IMR-90 (cell line): ENCODE measurements at regions not wholly inside any gene's neighbourhood (a gene's known extent, or its start where the extent isn't known, plus 50 kb on each side); places are given as distances from the start of the nearest gene placed in this dataset.

ENCODE experiments used
- ATAC-seq: fragments of 200-7000 bp; cut with Tn5 transposase; 2 replicates; pipeline ENCODE4 v1.9.1; 2020; ENCODE audit warnings: low read depth, mild to moderate bottlenecking, moderate library complexity
- BruUV-seq: library from RNA; stranded (reverse); fragments of 400-500 nt; replicated peaks from 2 replicates; lab custom pipeline; 2021; lab: Mats Ljungman, UMichigan
- CTCF ChIA-PET: fragments of 300-600 bp; formaldehyde crosslinking; extraction: SDS; loops from one replicate; lab custom pipeline; 2021; ENCODE audit warnings: antibody characterized with exemption; lab: Yijun Ruan, JAX
- POLR2A ChIA-PET: fragments of 300-600 bp; sonication (Branson Sonifier 250); formaldehyde crosslinking; loops from one replicate; lab custom pipeline; 2022; ENCODE audit warnings: antibody characterized with exemption; ENCODE audit not compliant: unreplicated experiment; lab: Charles Lee
- DNase-seq: peaks from one replicate; pipeline ENCODE4 v3.0.0; 2013
- H2AFZ ChIP-seq: replicated peaks from 2 replicates; pipeline ENCODE3; 2013; ENCODE audit warnings: low read length, mild to moderate bottlenecking; ENCODE audit not compliant: poor library complexity
- H2AK5ac ChIP-seq: 2 replicates; pipeline ENCODE4 v1.6.1; 2013; ENCODE audit warnings: low read depth, low read length, inconsistent platforms
- H2AK9ac ChIP-seq: replicated peaks from 2 replicates; pipeline ENCODE3; 2013; ENCODE audit warnings: mild to moderate bottlenecking, low read depth, low read length, moderate library complexity; ENCODE audit not compliant: poor library complexity
- H2BK120ac ChIP-seq: 2 replicates; pipeline ENCODE4 v1.6.1; 2013; ENCODE audit warnings: low read depth, low read length, inconsistent platforms
- H2BK15ac ChIP-seq: 3 replicates; pipeline ENCODE4 v1.6.1; 2013; ENCODE audit warnings: low read depth, low read length, inconsistent platforms
- H2BK20ac ChIP-seq: 2 replicates; pipeline ENCODE4 v1.6.1; 2013; ENCODE audit warnings: low read depth, mild to moderate bottlenecking, inconsistent platforms, low read length, moderate library complexity
- H2BK5ac ChIP-seq: 2 replicates; pipeline ENCODE4 v1.6.1; 2013; ENCODE audit warnings: mild to moderate bottlenecking, low read depth, low read length, inconsistent platforms; ENCODE audit not compliant: poor library complexity, severe bottlenecking
- H3K14ac ChIP-seq: replicated peaks from 2 replicates; pipeline ENCODE4 v1.6.1; 2013; ENCODE audit warnings: low read depth, low read length, inconsistent platforms
- H3K18ac ChIP-seq: 2 replicates; pipeline ENCODE4 v1.6.1; 2013; ENCODE audit warnings: low read depth, low read length, control low read depth
- H3K23ac ChIP-seq: 2 replicates; pipeline ENCODE4 v1.6.1; 2013; ENCODE audit warnings: low read depth, low read length, inconsistent platforms
- H3K27ac ChIP-seq: 2 replicates; pipeline ENCODE4 v1.5.1; 2013; ENCODE audit warnings: mild to moderate bottlenecking, control low read depth, low read length; ENCODE audit not compliant: insufficient read depth
- H3K27me3 ChIP-seq: 2 replicates; pipeline ENCODE4 v1.6.1; 2013; ENCODE audit warnings: low read length; ENCODE audit not compliant: control insufficient read depth, insufficient read depth
- H3K36me3 ChIP-seq: 2 replicates; pipeline ENCODE4 v1.6.1; 2013; ENCODE audit warnings: low read length, mixed read lengths; ENCODE audit not compliant: control insufficient read depth, insufficient read depth
- H3K4ac ChIP-seq: 2 replicates; pipeline ENCODE4 v1.6.1; 2013; ENCODE audit warnings: low read depth, low read length, inconsistent platforms
- H3K4me1 ChIP-seq: 2 replicates; pipeline ENCODE4 v1.6.1; 2013; ENCODE audit warnings: low read length, mixed read lengths; ENCODE audit not compliant: control insufficient read depth, insufficient read depth
- H3K4me2 ChIP-seq: 2 replicates; pipeline ENCODE4 v1.6.1; 2013; ENCODE audit warnings: low read depth, mild to moderate bottlenecking, control low read depth, low read length, moderate library complexity
- H3K4me3 ChIP-seq: 2 replicates; pipeline ENCODE4 v1.5.1; 2013; ENCODE audit warnings: low read depth, mild to moderate bottlenecking, control low read depth, low read length, moderate library complexity; ENCODE audit not compliant: insufficient read depth
- H3K56ac ChIP-seq: 2 replicates; pipeline ENCODE4 v1.6.1; 2013; ENCODE audit warnings: low read length, inconsistent platforms; ENCODE audit not compliant: insufficient read depth; ENCODE audit errors: extremely low read depth
- H3K79me1 ChIP-seq, 2 experiments: 2 replicates each; pipeline ENCODE4 v1.6.1; 2013; ENCODE audit warnings: low read length in 2 of 2, inconsistent platforms in 1 of 2, low read depth in 1 of 2
- H3K9ac ChIP-seq: 2 replicates; pipeline ENCODE4 v1.6.1; 2013; ENCODE audit warnings: low read depth, low read length, control low read depth
- H3K9me1 ChIP-seq: 2 replicates; pipeline ENCODE4 v1.6.1; 2013; ENCODE audit warnings: low read length, inconsistent platforms; ENCODE audit not compliant: insufficient read depth
- H3K9me3 ChIP-seq: 2 replicates; pipeline ENCODE4 v1.6.1; 2013; ENCODE audit warnings: low read length; ENCODE audit not compliant: control insufficient read depth, insufficient read depth
- H4K20me1 ChIP-seq: 2 replicates; pipeline ENCODE4 v1.6.1; 2013; ENCODE audit warnings: low read length, inconsistent platforms; ENCODE audit not compliant: insufficient read depth
- H4K5ac ChIP-seq: 2 replicates; pipeline ENCODE4 v1.6.1; 2013; ENCODE audit warnings: mild to moderate bottlenecking, low read depth, low read length, control low read depth
- H4K8ac ChIP-seq, 2 experiments: 2 replicates each; pipeline ENCODE4 v1.6.1; 2013; ENCODE audit warnings: low read depth in 2 of 2, low read length in 2 of 2, control low read depth in 1 of 2, inconsistent platforms in 1 of 2
- H4K91ac ChIP-seq: 2 replicates; pipeline ENCODE4 v1.6.1; 2013; ENCODE audit warnings: low read depth, low read length, inconsistent platforms; ENCODE audit not compliant: insufficient read depth
- BHLHE40 ChIP-seq: fragments of 150-350 bp; IDR thresholded peaks from 2 replicates; pipeline ENCODE4 v1.6.1; 2016; ENCODE audit warnings: mild to moderate bottlenecking, low read depth, low read length
- CHD1 ChIP-seq: IDR thresholded peaks from 2 replicates; pipeline ENCODE4 v1.6.1; 2012; ENCODE audit warnings: low read depth, low read length, improper control_type of control experiment
- ELK1 ChIP-seq: fragments of 150-350 bp; IDR thresholded peaks from 2 replicates; pipeline ENCODE4 v1.6.1; 2016; ENCODE audit warnings: low read depth, mild to moderate bottlenecking, low read length, moderate library complexity, borderline replicate concordance
- FOS ChIP-seq: fragments of 150-350 bp; IDR thresholded peaks from 2 replicates; pipeline ENCODE4 v1.6.1; 2016; ENCODE audit warnings: low read depth, low read length
- MAFK ChIP-seq: IDR thresholded peaks from 2 replicates; pipeline ENCODE4 v1.6.1; 2012; ENCODE audit warnings: low read depth, low read length, improper control_type of control experiment
- MXI1 ChIP-seq: IDR thresholded peaks from 2 replicates; pipeline ENCODE4 v1.6.1; 2012; ENCODE audit warnings: low read depth, mild to moderate bottlenecking, low read length, moderate library complexity, borderline replicate concordance
- NFE2L2 ChIP-seq: fragments of 150-350 bp; IDR thresholded peaks from 2 replicates; pipeline ENCODE4 v1.6.1; 2016; ENCODE audit warnings: low read depth, mild to moderate bottlenecking, low read length
- RFX5 ChIP-seq: IDR thresholded peaks from 2 replicates; pipeline ENCODE4 v1.8.0; 2012; ENCODE audit warnings: low read depth, mild to moderate bottlenecking, low read length, moderate library complexity
- WGBS, 2 experiments: methylation state at CpG; one replicate each; pipeline versions ENCODE4 v1.1.5 to v1.1.7; 2013; ENCODE audit warnings: missing lambda C conversion rate in 2 of 2; ENCODE audit not compliant: insufficient read length in 1 of 2; ENCODE audit errors: extremely low coverage in 2 of 2; 5-methylcytosine and 5-hydroxymethylcytosine counted together
- dilution Hi-C: fragments of 300-500 bp; cut with HindIII; formaldehyde crosslinking; loops from one replicate; pipeline ENCODE4 v1.14.3; 2018; ENCODE audit warnings: low sequenced_read_pairs; ENCODE audit not compliant: unreplicated experiment
- in situ Hi-C: fragments of 300-500 bp; cut with MboI; formaldehyde crosslinking; loops from 3 replicates; pipeline ENCODE4 v1.14.3; 2019; ENCODE audit warnings: low sequenced_read_pairs, inconsistent platforms, mixed read lengths
- intact Hi-C: fragments of 100-400 bp; cut with micrococcal nuclease; formaldehyde crosslinking; loops from 2 replicates; pipeline ENCODE4 v1.10.0; 2022

- intact Hi-C loops, result no loop called here
- no CpG with 5 or more reads among the region's 3 CpGs for WGBS, 2 experiments
These were observed 964.3 kb upstream of the GRIA3 start for GRCh38 chrX:122219735-122220134.

More at GRCh38 chrX:122219735-122220134, 964.3 kb upstream of the GRIA3 start:
- Histone ChIP-seq H3K36me3 (no peaks in the 10 kb centered on the region), H3K4me1 (no peaks in the 10 kb centered on the region), H2AFZ (no peak overlapping the region), H3K27ac (no peak overlapping the region), H2BK5ac (no peak overlapping the region), H4K8ac (no peak overlapping the region), H3K18ac (no peak overlapping the region), H3K56ac (no peak overlapping the region), H3K4ac (no peak overlapping the region), H3K9me3 (peaks cover 2% of the 10 kb centered on the region; the same call in 1 of the 2 replicates), H4K5ac (no peak overlapping the region), H2BK20ac (no peak overlapping the region), H4K91ac (no peak overlapping the region), H3K9me1 (no peaks in the 10 kb centered on the region), H3K4me3 (no peak overlapping the region), H3K14ac (no peak overlapping the region), H2AK5ac (no peak overlapping the region), H2AK9ac (no peak overlapping the region), H3K79me1 (no peaks in the 10 kb centered on the region), H3K27me3 (no peaks in the 10 kb centered on the region), H3K23ac (no peak overlapping the region), H3K9ac (no peak overlapping the region), H3K4me2 (no peak overlapping the region), H2BK15ac (no peak overlapping the region), H4K20me1 (no peaks in the 10 kb centered on the region), H2BK120ac (no peak overlapping the region)
- dilution Hi-C loops, result no loop called here
- ChIA-PET CTCF (interaction anchor here (1.1 kb wide), 1 partner anchor 16 kb away, joined by 3 read pairs; no protein-coding TSS in a partner anchor), POLR2A (no interaction called here)
- in situ Hi-C loops, result no loop called here
- ATAC-seq (no peak), DNase-seq (no peak)
- TF ChIP-seq MAFK (no peak), BHLHE40 (no peak), NFE2L2 (no peak), ELK1 (no peak), CHD1 (no peak), FOS (no peak), MXI1 (no peak), RFX5 (no peak)
- BruUV-seq, result no TSS peak
